A549 (cell line): ENCODE measurements at regions not wholly inside any gene's neighbourhood (a gene's known extent, or its start where the extent isn't known, plus 50 kb on each side); places are given as distances from the start of the nearest gene placed in this dataset.

Experiments used
- ATAC-seq, 2 experiments: fragments of 200-7000 bp in 1 of 2; fragments of >200 bp in 1 of 2; cut with Nextera tagmentation in 1 of 2; cut with Tn5 transposase in 1 of 2; 3 replicates each; pipeline versions ENCODE4 v1.8.0 to v1.9.1; 2018 to 2020; ENCODE audit warnings: mild to moderate bottlenecking in 1 of 2, moderate library complexity in 1 of 2
- CTCF ChIA-PET: fragments of 300-600 bp; sonication (Branson Sonifier 250); formaldehyde crosslinking; extraction: SDS; loops from one replicate; lab custom pipeline; 2021; ENCODE audit warnings: antibody characterized with exemption, inconsistent platforms; lab: Yijun Ruan, JAX
- POLR2A ChIA-PET: fragments of 350-600 bp; formaldehyde crosslinking; extraction: SDS; loops from one replicate; lab custom pipeline; 2021; ENCODE audit warnings: antibody characterized with exemption, inconsistent platforms; lab: Yijun Ruan, JAX
- DNase-seq, 2 experiments: peaks; one replicate each; pipeline versions ENCODE4 v3.0.0 to v3.0.0-alpha.2; 2011 to 2016; ENCODE audit warnings: low read depth in 1 of 2, low spot score in 1 of 2
- FAIRE-seq: peaks from 2 replicates; lab custom pipeline; 2011; peaks lifted over from hg19 to GRCh38; lab: Jason Lieb, UNC
- H3K27ac ChIP-seq, 2 experiments: fragments of >200 bp; sonication (Bioruptor Twin); formaldehyde crosslinking; 3 replicates each; pipeline ENCODE4 v1.5.1; 2016 to 2017
- H3K4me1 ChIP-seq: fragments of >200 bp; sonication (Bioruptor Twin); formaldehyde crosslinking; 3 replicates; pipeline ENCODE4 v1.6.1; 2016
- H3K4me2 ChIP-seq: fragments of >200 bp; sonication (Bioruptor Twin); formaldehyde crosslinking; 3 replicates; pipeline ENCODE4 v1.6.1; 2016
- H3K4me3 ChIP-seq: fragments of >200 bp; sonication (Bioruptor Twin); formaldehyde crosslinking; 3 replicates; pipeline ENCODE4 v1.5.1; 2016
- H3K9me3 ChIP-seq: fragments of >200 bp; sonication (Bioruptor Twin); formaldehyde crosslinking; 3 replicates; pipeline ENCODE4 v1.6.1; 2016
- BHLHE40 ChIP-seq: IDR thresholded peaks from 2 replicates; pipeline ENCODE4 v1.6.1; 2012; ENCODE audit warnings: low read depth, low read length, inconsistent platforms
- CBX2 ChIP-seq: fragments of 200-600 bp; sonication (generic); IDR thresholded peaks from 2 replicates; pipeline ENCODE4 v1.6.1; 2016; ENCODE audit warnings: low read depth, mild to moderate bottlenecking, borderline replicate concordance
- ESRRA ChIP-seq: fragments of 150-350 bp; IDR thresholded peaks from 2 replicates; pipeline ENCODE4 v1.6.1; 2014; ENCODE audit warnings: mild to moderate bottlenecking, low read length, borderline replicate concordance
- FOSL2 ChIP-seq, 2 experiments: fragments of 450-650 bp in 1 of 2; fragments of >200 bp in 1 of 2; sonication (Bioruptor Twin) in 1 of 2; formaldehyde crosslinking; IDR thresholded peaks; 2 replicates each; pipeline versions ENCODE4 v1.5.0 to v1.6.1; 2016 to 2020; ENCODE audit warnings: mild to moderate bottlenecking in 1 of 2, moderate library complexity in 1 of 2
- FOXS1 ChIP-seq: fragments of 250-450 bp; sonication (Bioruptor Pico); IDR thresholded peaks from 2 replicates; pipeline ENCODE4 v1.5.0; 2020; ENCODE audit warnings: mild to moderate bottlenecking, moderate library complexity
- HMGXB4 ChIP-seq: fragments of 250-450 bp; sonication (Bioruptor Pico); IDR thresholded peaks from 2 replicates; pipeline ENCODE4 v1.5.0; 2021; ENCODE audit warnings: mild to moderate bottlenecking, moderate library complexity, borderline replicate concordance
- HOXB5 ChIP-seq: fragments of 250-450 bp; sonication (Bioruptor Pico); IDR thresholded peaks from 2 replicates; pipeline ENCODE4 v1.5.0; 2020; ENCODE audit warnings: mild to moderate bottlenecking, moderate library complexity
- MAX ChIP-seq: IDR thresholded peaks from 2 replicates; pipeline ENCODE4 v1.6.1; 2012
- NR3C1 ChIP-seq: fragments of >200 bp; sonication (Bioruptor Twin); formaldehyde crosslinking; IDR thresholded peaks from 3 replicates; pipeline ENCODE4 v1.6.1; 2017
- PHF8 ChIP-seq: fragments of 200-600 bp; sonication (generic); IDR thresholded peaks from 2 replicates; pipeline ENCODE4 v1.6.1; 2016; ENCODE audit warnings: low read depth, mild to moderate bottlenecking, antibody characterized with exemption, moderate library complexity, borderline replicate concordance
- POLR2AphosphoS2 ChIP-seq: conservative IDR thresholded peaks from 2 replicates; pipeline ENCODE4 v1.6.1; 2012; ENCODE audit warnings: low read length, improper control_type of control experiment, inconsistent platforms
- RCOR1 ChIP-seq: fragments of 150-350 bp; IDR thresholded peaks from 2 replicates; pipeline ENCODE4 v1.6.1; 2014; ENCODE audit warnings: antibody characterized with exemption, low read length, low read depth
- REST ChIP-seq: fragments of 200-600 bp; sonication (generic); IDR thresholded peaks from 2 replicates; pipeline ENCODE4 v1.6.1; 2016; ENCODE audit warnings: antibody characterized with exemption, mild to moderate bottlenecking, moderate library complexity
- RNF2 ChIP-seq: fragments of 200-600 bp; sonication (generic); IDR thresholded peaks from 2 replicates; pipeline ENCODE4 v1.6.1; 2016; ENCODE audit warnings: low read depth, mild to moderate bottlenecking, antibody characterized with exemption, moderate library complexity, borderline replicate concordance
- SREBF2 ChIP-seq: fragments of 450-650 bp; IDR thresholded peaks from 2 replicates; pipeline ENCODE4 v1.6.1; 2014; ENCODE audit warnings: mild to moderate bottlenecking, moderate library complexity
- TP53 ChIP-seq: fragments of 250-450 bp; sonication (Bioruptor Pico); IDR thresholded peaks from 2 replicates; pipeline ENCODE4 v1.5.0; 2021; ENCODE audit warnings: mild to moderate bottlenecking, moderate library complexity
- USF2 ChIP-seq: fragments of 450-650 bp; IDR thresholded peaks from 2 replicates; pipeline ENCODE4 v1.6.1; 2014; ENCODE audit warnings: antibody characterized with exemption
- ZFP36 ChIP-seq: fragments of 450-650 bp; IDR thresholded peaks from 2 replicates; pipeline ENCODE4 v1.6.1; 2014; ENCODE audit warnings: borderline replicate concordance; ENCODE audit not compliant: partially characterized antibody
- ZNF302 ChIP-seq: fragments of 250-450 bp; sonication (Bioruptor Pico); IDR thresholded peaks from 2 replicates; pipeline ENCODE4 v1.9.0; 2021; ENCODE audit warnings: inconsistent platforms, mild to moderate bottlenecking, moderate library complexity
- WGBS: methylation state at CpG from one replicate; pipeline ENCODE4 v1.1.6; 2017; ENCODE audit errors: missing lambda C conversion rate; 5-methylcytosine and 5-hydroxymethylcytosine counted together

GRCh38 chr12:127720334-127720733 lies 546.6 kb upstream of the TMEM132C start:
- H3K4me3 ChIP-seq = no peak overlapping the region
- ChIA-PET CTCF (no interaction called here), POLR2A (no interaction called here)
- WGBS = 29% methylated on average over 12 of the region's 12 CpGs
- H3K4me2 ChIP-seq = no peak overlapping the region
- H3K9me3 ChIP-seq = no peaks in the 10 kb centered on the region
- ATAC-seq (no peak), DNase-seq (no peak), FAIRE-seq (no peak)
- TF ChIP-seq USF2 (no peak), HOXB5 (CRISPR knock-in tag) (no peak), POLR2AphosphoS2 (no peak), RCOR1 (no peak), HMGXB4 (CRISPR knock-in tag) (no peak), NR3C1 (no peak), PHF8 (no peak), RNF2 (no peak), BHLHE40 (no peak), FOXS1 (no peak), MAX (no peak), CBX2 (no peak), REST (no peak), SREBF2 (no peak), ESRRA (no peak), ZNF302 (no peak), ZFP36 (no peak)
- H3K4me1 ChIP-seq = no peaks in the 10 kb centered on the region
- H3K27ac ChIP-seq = no peak overlapping the region

GRCh38 chr12:127722611-127723010 lies 544.4 kb upstream of the TMEM132C start:
- 14% methylated on average over 5 of the region's 5 CpGs for WGBS
- FAIRE-seq (no peak), DNase-seq (no peak), ATAC-seq (no peak)
- no peaks in the 10 kb centered on the region for H3K4me1 ChIP-seq
- CTCF ChIA-PET = no interaction called here
- H3K4me3 ChIP-seq = no peak overlapping the region
- POLR2A ChIA-PET = no interaction called here
- H3K4me2 ChIP-seq = no peak overlapping the region
- H3K9me3 ChIP-seq = no peaks in the 10 kb centered on the region
- H3K27ac ChIP-seq = no peak overlapping the region
- TF ChIP-seq TP53 (no peak), HOXB5 (CRISPR knock-in tag) (no peak), ESRRA (no peak), FOSL2 (IDR thresholded peaks at IDR 0.05) (no peak), FOSL2 (CRISPR knock-in tag; IDR thresholded peaks at IDR 0.05) (no peak)
